A549 (cell line): ENCODE measurements at regions not wholly inside any gene's neighbourhood (a gene's known extent, or its start where the extent isn't known, plus 50 kb on each side); places are given as distances from the start of the nearest gene placed in this dataset.

ENCODE experiments used
- ATAC-seq, 2 experiments: fragments of 200-7000 bp in 1 of 2; fragments of >200 bp in 1 of 2; cut with Nextera tagmentation in 1 of 2; cut with Tn5 transposase in 1 of 2; 3 replicates each; pipeline versions ENCODE4 v1.8.0 to v1.9.1; 2018 to 2020; ENCODE audit warnings: mild to moderate bottlenecking in 1 of 2, moderate library complexity in 1 of 2
- CTCF ChIA-PET: fragments of 300-600 bp; sonication (Branson Sonifier 250); formaldehyde crosslinking; extraction: SDS; loops from one replicate; lab custom pipeline; 2021; ENCODE audit warnings: antibody characterized with exemption, inconsistent platforms; lab: Yijun Ruan, JAX
- POLR2A ChIA-PET: fragments of 350-600 bp; formaldehyde crosslinking; extraction: SDS; loops from one replicate; lab custom pipeline; 2021; ENCODE audit warnings: antibody characterized with exemption, inconsistent platforms; lab: Yijun Ruan, JAX
- DNase-seq, 2 experiments: peaks; one replicate each; pipeline versions ENCODE4 v3.0.0 to v3.0.0-alpha.2; 2011 to 2016; ENCODE audit warnings: low read depth in 1 of 2, low spot score in 1 of 2
- FAIRE-seq: peaks from 2 replicates; lab custom pipeline; 2011; peaks lifted over from hg19 to GRCh38; lab: Jason Lieb, UNC
- H3K27ac ChIP-seq, 2 experiments: fragments of >200 bp; sonication (Bioruptor Twin); formaldehyde crosslinking; 3 replicates each; pipeline ENCODE4 v1.5.1; 2016 to 2017
- H3K4me1 ChIP-seq: fragments of >200 bp; sonication (Bioruptor Twin); formaldehyde crosslinking; 3 replicates; pipeline ENCODE4 v1.6.1; 2016
- H3K4me2 ChIP-seq: fragments of >200 bp; sonication (Bioruptor Twin); formaldehyde crosslinking; 3 replicates; pipeline ENCODE4 v1.6.1; 2016
- H3K4me3 ChIP-seq: fragments of >200 bp; sonication (Bioruptor Twin); formaldehyde crosslinking; 3 replicates; pipeline ENCODE4 v1.5.1; 2016
- H3K9me3 ChIP-seq: fragments of >200 bp; sonication (Bioruptor Twin); formaldehyde crosslinking; 3 replicates; pipeline ENCODE4 v1.6.1; 2016
- ATOH8 ChIP-seq: fragments of 250-450 bp; sonication (Bioruptor Pico); IDR thresholded peaks from 2 replicates; pipeline ENCODE4 v1.5.0; 2020; ENCODE audit warnings: low read depth, mild to moderate bottlenecking, moderate library complexity
- CEBPB ChIP-seq, 2 experiments: fragments of >200 bp in 1 of 2; sonication (Bioruptor Twin) in 1 of 2; formaldehyde crosslinking in 1 of 2; IDR thresholded peaks; 2 replicates each; pipeline ENCODE4 v1.6.1; 2012 to 2016
- EHF ChIP-seq: fragments of 250-450 bp; sonication (Bioruptor Pico); IDR thresholded peaks from 2 replicates; pipeline ENCODE4 v1.5.0; 2020; ENCODE audit warnings: mild to moderate bottlenecking
- EP300 ChIP-seq, 2 experiments: fragments of >200 bp; sonication (Bioruptor Twin); formaldehyde crosslinking; IDR thresholded peaks; 2 replicates in 1 of 2; 3 replicates in 1 of 2; pipeline ENCODE4 v1.6.1; 2016 to 2017
- GATA3 ChIP-seq: IDR thresholded peaks from 2 replicates; pipeline ENCODE4 v1.6.1; 2012; ENCODE audit warnings: borderline replicate concordance
- HDAC2 ChIP-seq: fragments of 200-600 bp; sonication (generic); IDR thresholded peaks from 2 replicates; pipeline ENCODE4 v1.6.1; 2016
- HMGXB4 ChIP-seq: fragments of 250-450 bp; sonication (Bioruptor Pico); IDR thresholded peaks from 2 replicates; pipeline ENCODE4 v1.5.0; 2021; ENCODE audit warnings: mild to moderate bottlenecking, moderate library complexity, borderline replicate concordance
- JUN ChIP-seq, 2 experiments: fragments of >200 bp; sonication (Bioruptor Twin); formaldehyde crosslinking; IDR thresholded peaks; 2 replicates in 1 of 2; 3 replicates in 1 of 2; pipeline ENCODE4 v1.6.1; 2016 to 2017
- JUNB ChIP-seq: fragments of >200 bp; sonication (Bioruptor Twin); formaldehyde crosslinking; IDR thresholded peaks from 2 replicates; pipeline ENCODE4 v1.6.1; 2016
- KDM5A ChIP-seq: fragments of 200-600 bp; sonication (generic); IDR thresholded peaks from 2 replicates; pipeline ENCODE4 v1.6.1; 2016; ENCODE audit warnings: antibody characterized with exemption, mild to moderate bottlenecking
- NPAS2 ChIP-seq: fragments of 250-450 bp; sonication (Bioruptor Pico); IDR thresholded peaks from 2 replicates; pipeline ENCODE4 v1.8.0; 2022; ENCODE audit warnings: mild to moderate bottlenecking, moderate library complexity, borderline replicate concordance
- NR3C1 ChIP-seq: fragments of >200 bp; sonication (Bioruptor Twin); formaldehyde crosslinking; IDR thresholded peaks from 3 replicates; pipeline ENCODE4 v1.6.1; 2017
- RNF2 ChIP-seq: fragments of 200-600 bp; sonication (generic); IDR thresholded peaks from 2 replicates; pipeline ENCODE4 v1.6.1; 2016; ENCODE audit warnings: low read depth, mild to moderate bottlenecking, antibody characterized with exemption, moderate library complexity, borderline replicate concordance
- TP53 ChIP-seq: fragments of 250-450 bp; sonication (Bioruptor Pico); IDR thresholded peaks from 2 replicates; pipeline ENCODE4 v1.5.0; 2021; ENCODE audit warnings: mild to moderate bottlenecking, moderate library complexity
- ZFP36 ChIP-seq: fragments of 450-650 bp; IDR thresholded peaks from 2 replicates; pipeline ENCODE4 v1.6.1; 2014; ENCODE audit warnings: borderline replicate concordance; ENCODE audit not compliant: partially characterized antibody
- ZSCAN20 ChIP-seq: fragments of 250-450 bp; sonication (Bioruptor Pico); IDR thresholded peaks from 2 replicates; pipeline ENCODE4 v1.8.0; 2022; ENCODE audit warnings: mild to moderate bottlenecking, moderate library complexity
- WGBS: methylation state at CpG from one replicate; pipeline ENCODE4 v1.1.6; 2017; ENCODE audit errors: missing lambda C conversion rate; 5-methylcytosine and 5-hydroxymethylcytosine counted together
- TF ChIP-seq, protein P1 (sequence below): fragments of >200 bp; sonication (Bioruptor Twin); formaldehyde crosslinking; IDR thresholded peaks from 2 replicates; pipeline ENCODE4 v1.6.1; 2016
- TF ChIP-seq, protein P2 (sequence below): fragments of >200 bp; sonication (Bioruptor Twin); formaldehyde crosslinking; IDR thresholded peaks from 3 replicates; pipeline ENCODE4 v1.6.1; 2016

GRCh38 chr2:19020144-19021099 lies 338.0 kb downstream of the OSR1 start:
- Histone ChIP-seq H3K4me3 (no peak overlapping the region), H3K27ac (0 out of 6 replicates have a peak overlapping the region, but pooled peaks of 1 of the 2 experiments have one; percentile 4), H3K9me3 (no peaks in the 10 kb centered on the region), H3K4me2 (peak overlapping the region; percentile 29), H3K4me1 (0 out of 3 replicates have a peak, but pooled peaks cover 4% of the 10 kb centered on the region)
- DNase-seq = no peak
- FAIRE-seq = no peak
- ChIA-PET CTCF (interaction anchor here (1.5 to 1.8 kb wide), 3 partner anchors 9 to 118 kb away, joined by 4 to 6 read pairs (median 5); no protein-coding TSS in a partner anchor), POLR2A (no interaction called here)
- TF ChIP-seq, protein P1, sequence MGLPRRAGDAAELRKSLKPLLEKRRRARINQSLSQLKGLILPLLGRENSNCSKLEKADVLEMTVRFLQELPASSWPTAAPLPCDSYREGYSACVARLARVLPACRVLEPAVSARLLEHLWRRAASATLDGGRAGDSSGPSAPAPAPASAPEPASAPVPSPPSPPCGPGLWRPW = no peak
- TF ChIP-seq EP300 (IDR thresholded peaks at IDR 0.05) = no peak
- no peak for ATAC-seq
- WGBS = 82% methylated on average over 9 of the region's 11 CpGs

- 0 out of 3 replicates have a peak overlapping the region, but pooled peaks have one; percentile 15 for H3K4me2 ChIP-seq
- peak overlapping the region in 1 of 2 experiments; percentile 6; a peak in 1 of 6 replicates for H3K27ac ChIP-seq
- whole genome bisulfite sequencing = 37% methylated on average over 3 of the region's 3 CpGs
- ATAC-seq (no peak), FAIRE-seq (no peak), DNase-seq (peak in 1 of 2 experiments; percentile 46)
- peak; percentile 67 to 78; a peak in 3 of 4 replicates for TF ChIP-seq CEBPB (IDR thresholded peaks at IDR 0.05)
- no peak for TF ChIP-seq ATOH8
- TF ChIP-seq NR3C1 = no peak
- TF ChIP-seq JUNB = peak; percentile 41
- 0 out of 5 replicates have a peak, but pooled peaks of 1 of the 2 experiments have one; percentile 17 for TF ChIP-seq EP300 (IDR thresholded peaks at IDR 0.05)
- TF ChIP-seq GATA3 = peak; percentile 90
- TF ChIP-seq TP53 = no peak
- TF ChIP-seq, protein P2, sequence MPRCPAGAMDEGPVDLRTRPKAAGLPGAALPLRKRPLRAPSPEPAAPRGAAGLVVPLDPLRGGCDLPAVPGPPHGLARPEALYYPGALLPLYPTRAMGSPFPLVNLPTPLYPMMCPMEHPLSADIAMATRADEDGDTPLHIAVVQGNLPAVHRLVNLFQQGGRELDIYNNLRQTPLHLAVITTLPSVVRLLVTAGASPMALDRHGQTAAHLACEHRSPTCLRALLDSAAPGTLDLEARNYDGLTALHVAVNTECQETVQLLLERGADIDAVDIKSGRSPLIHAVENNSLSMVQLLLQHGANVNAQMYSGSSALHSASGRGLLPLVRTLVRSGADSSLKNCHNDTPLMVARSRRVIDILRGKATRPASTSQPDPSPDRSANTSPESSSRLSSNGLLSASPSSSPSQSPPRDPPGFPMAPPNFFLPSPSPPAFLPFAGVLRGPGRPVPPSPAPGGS = peak; percentile 77; the same call in 2 of the 3 replicates
- TF ChIP-seq JUN (IDR thresholded peaks at IDR 0.05) = peak; percentile 30 to 57; a peak in 1 of 5 replicates
- no peak for TF ChIP-seq HMGXB4 (CRISPR knock-in tag)
- TF ChIP-seq, all 56 proteins: peak for 6
- ChIA-PET CTCF (interaction anchor here (0.7 to 1.3 kb wide), 3 partner anchors 10 to 260 kb away, joined by 3 to 5 read pairs (median 3); no protein-coding TSS in a partner anchor), POLR2A (no interaction called here)
- Histone ChIP-seq H3K4me3 (no peak overlapping the region), H3K9me3 (no peaks in the 10 kb centered on the region), H3K4me1 (peaks cover 10% of the 10 kb centered on the region; the same call in 1 of the 3 replicates)
These were observed 348.9 kb downstream of the OSR1 start for GRCh38 chr2:19009510-19009909.

DNA sequence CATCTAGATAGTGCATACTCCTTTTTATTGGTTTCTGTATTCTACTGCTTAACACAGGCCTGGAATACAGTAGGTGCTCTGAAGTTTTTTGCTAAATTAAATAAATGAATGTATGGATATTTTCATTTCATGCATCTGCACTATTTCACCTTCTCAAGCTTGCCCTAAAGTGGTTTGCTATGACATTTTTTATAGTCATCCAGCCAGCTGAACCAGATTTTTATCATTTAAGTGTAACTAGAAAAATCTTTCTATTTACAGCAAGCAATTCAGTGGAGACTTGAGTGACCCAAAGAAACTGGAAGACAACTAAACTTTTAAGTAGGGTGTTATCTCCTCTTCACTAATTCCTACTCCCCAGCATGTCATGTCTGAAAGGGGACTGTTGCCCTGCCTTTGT lies 354.9 kb downstream of the OSR1 start:
- ChIA-PET POLR2A (no interaction called here), CTCF (no interaction called here)
- no peaks in the 10 kb centered on the region for H3K4me1 ChIP-seq
- no peak overlapping the region for H3K4me2 ChIP-seq
- no peak overlapping the region for H3K4me3 ChIP-seq
- DNase-seq (no peak), FAIRE-seq (peak; percentile 28), ATAC-seq (no peak)
- H3K27ac ChIP-seq = no peak overlapping the region
- TF ChIP-seq KDM5A (no peak), CEBPB (IDR thresholded peaks at IDR 0.05) (no peak), ZSCAN20 (CRISPR knock-in tag) (no peak), RNF2 (no peak), HDAC2 (no peak), ATOH8 (no peak), EHF (CRISPR knock-in tag) (no peak), NPAS2 (CRISPR knock-in tag) (no peak), HMGXB4 (CRISPR knock-in tag) (no peak), ZFP36 (no peak)
- H3K9me3 ChIP-seq = no peaks in the 10 kb centered on the region
